ENCODE measurements at regions not wholly inside any gene's neighbourhood (a gene's known extent, or its start where the extent isn't known, plus 50 kb on each side); places are given as distances from the start of the nearest gene placed in this dataset.
"Not testable (repeated sequence)": the region's sequence is repeated elsewhere in the genome, so short reads cannot be mapped to it uniquely, and the experiment has no call there.

GRCh38 chr10:62996925-62997324 lies 136.2 kb upstream of the NRBF2 start:
- DNase-seq (ENCODE audit: low read depth), result no peak

DNA sequence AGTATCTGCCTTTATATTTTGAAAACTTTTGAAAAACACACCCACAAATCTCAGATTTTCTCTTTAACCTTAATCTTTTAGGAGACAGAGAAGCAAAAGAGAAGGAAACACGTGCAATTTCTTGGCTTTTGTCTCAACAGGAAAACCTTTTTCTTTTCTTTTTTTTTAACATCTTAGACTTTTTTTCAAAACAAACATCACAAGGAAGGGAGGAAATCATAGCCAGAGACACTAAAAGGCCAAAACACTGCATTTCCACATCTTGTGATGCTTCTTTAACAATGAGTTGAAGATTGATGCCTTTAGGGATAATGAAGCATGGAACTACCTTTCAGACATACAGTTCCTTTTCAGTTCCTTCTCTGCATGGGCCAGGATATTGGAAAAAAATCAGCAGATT lies 136.6 kb upstream of the NRBF2 start:
- DNase-seq (ENCODE audit: low read depth), result no peak

- DNase-seq (ENCODE audit: low read depth), result no peak
These were observed 140.0 kb upstream of the NRBF2 start for GRCh38 chr10:62993121-62993520.

DNA sequence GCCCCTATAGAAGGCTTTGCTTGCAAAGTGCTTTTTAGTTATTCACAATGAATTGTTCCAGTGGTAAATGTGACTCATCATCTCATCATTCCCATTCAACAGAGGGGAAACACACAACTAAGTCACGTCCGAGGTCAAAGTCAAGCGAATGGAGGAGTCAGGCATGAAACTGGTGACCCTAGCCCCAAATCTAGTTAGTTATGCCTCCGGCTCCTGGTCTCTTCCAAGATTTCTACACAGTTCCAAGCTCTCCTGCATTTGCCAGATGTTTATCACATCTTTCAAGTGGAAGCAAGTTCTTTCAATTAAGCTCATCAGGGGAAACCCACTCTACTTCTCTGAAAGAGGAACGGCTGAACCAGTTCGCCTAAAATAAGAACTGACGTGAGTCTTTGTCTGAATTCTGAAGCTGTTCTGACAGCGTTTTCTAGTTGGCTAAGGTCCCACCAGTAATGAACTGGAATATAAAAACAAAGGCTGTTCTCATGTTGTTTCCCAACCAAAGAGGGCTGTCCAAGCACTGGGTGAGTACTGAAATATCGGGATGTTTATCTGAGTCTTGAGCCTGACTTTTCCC lies 140.9 kb upstream of the NRBF2 start:
- no peak for DNase-seq (ENCODE audit: low read depth)

GRCh38 chr10:62990126-62990525 lies 143.0 kb upstream of the NRBF2 start:
- DNase-seq (ENCODE audit: low read depth), result no peak

- no peak for DNase-seq (ENCODE audit: low read depth)
These were observed 147.1 kb upstream of the NRBF2 start for GRCh38 chr10:62985807-62986600.

DNA sequence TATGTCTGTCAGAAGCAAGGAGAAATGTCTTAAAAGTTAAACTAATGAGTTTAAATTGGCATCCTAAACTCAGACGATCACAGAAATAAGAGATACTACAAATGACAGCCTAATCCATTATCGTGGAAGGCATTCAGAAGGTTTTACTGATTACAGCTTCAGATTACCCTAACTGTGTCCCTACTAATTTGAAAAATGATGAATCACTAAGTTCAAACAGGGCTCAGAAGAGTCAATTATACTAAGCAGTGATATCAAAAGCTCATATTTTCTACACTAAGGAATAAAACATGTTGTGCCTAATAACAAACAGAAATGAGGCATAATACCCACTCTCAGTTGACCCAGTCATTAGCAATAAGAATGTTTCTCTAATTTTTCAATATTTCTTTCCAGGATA lies 152.0 kb upstream of the NRBF2 start:
- no peak for DNase-seq (ENCODE audit: low read depth)

DNA sequence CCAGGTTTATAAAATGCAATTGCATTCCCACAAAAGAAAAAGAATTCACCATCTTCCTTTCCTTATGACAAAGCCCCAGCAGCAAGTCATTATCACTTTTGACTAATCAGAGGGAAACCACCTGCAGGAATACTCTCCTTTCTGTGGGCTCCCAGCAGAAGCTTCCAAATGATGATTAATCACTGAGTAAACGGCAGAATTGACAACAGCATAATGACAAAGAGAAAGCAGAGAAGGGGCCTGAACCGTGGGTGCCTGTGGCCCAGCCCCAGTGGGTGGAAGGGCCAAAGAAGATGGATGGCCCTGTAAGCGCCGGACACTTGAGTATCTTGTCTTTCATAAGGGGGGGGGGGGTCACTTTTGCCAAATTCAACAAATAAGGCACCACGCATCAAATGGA lies 152.4 kb upstream of the NRBF2 start:
- no peak for DNase-seq (ENCODE audit: low read depth)

DNA sequence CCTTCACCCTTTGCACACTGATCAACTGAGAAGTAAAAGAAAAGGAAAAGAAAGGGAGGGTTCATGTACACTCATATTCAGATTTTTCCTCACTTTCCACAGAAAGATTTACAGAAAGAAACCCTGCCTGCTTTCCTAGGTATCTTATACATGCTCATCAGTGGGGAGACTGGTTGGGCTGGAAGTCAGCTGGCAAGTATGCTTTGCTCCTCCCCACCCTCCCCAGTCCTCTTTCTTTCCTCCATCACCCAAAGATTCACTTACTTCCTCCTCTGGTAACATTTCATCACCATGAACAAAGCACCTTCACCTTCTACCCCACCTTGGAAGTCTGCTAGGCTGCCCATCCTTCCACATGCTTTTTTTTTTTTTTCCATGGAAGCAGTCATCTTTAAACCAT lies 153.2 kb upstream of the NRBF2 start:
- no peak for DNase-seq (ENCODE audit: low read depth)

GRCh38 chr10:62978482-62978881 lies 154.6 kb upstream of the NRBF2 start:
- DNase-seq (ENCODE audit: low read depth), result no peak

DNA sequence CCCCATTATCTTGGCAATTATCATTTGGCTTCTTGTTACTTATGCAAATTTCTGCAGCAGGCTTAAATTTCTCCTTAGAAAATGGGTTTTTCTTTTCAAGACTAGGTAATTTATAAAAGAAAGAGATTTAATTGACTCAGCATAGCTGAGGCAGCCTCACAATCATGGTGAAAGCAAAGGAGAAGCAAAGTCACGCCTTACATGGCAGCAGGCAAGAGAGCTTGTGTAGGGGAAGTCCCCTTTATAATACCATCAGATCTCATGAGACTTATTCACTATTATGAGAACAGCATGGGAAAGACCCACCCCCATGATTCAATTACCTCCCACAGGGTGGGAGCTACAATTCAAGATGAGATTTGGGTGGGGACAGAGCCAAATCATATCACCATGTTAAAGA lies 158.3 kb upstream of the NRBF2 start:
- not testable (repeated sequence) for DNase-seq (ENCODE audit: low read depth)

DNA sequence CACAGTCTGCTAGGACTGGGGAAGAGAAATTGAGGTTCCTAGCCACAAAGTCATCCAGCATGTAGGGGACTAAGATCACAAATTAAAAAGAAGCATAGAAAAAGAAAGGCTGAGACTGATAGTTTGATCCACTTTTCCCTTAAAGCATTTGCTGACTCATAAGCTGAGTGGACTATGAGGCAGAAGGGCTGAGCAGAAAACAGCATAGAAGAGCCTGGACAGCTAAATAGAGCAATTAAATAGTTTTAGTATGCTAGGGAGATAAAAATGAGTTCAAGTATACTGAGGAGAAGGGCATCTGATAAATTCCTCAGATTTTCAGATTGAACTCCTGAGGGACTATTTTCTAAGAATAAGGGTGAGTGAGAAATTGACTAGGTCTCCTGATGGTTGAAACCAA lies 155.9 kb upstream of the EGR2 start:
- no peak for DNase-seq (ENCODE audit: low read depth)

- DNase-seq (ENCODE audit: low read depth), result no peak
These were observed 147.9 kb upstream of the EGR2 start for GRCh38 chr10:62964026-62964425.

- no peak for DNase-seq (ENCODE audit: low read depth)
These were observed 145.9 kb upstream of the EGR2 start for GRCh38 chr10:62961951-62962523.

GRCh38 chr10:62960416-62960815 lies 144.2 kb upstream of the EGR2 start:
- DNase-seq (ENCODE audit: low read depth), result no peak

GRCh38 chr10:62959553-62959952 lies 143.4 kb upstream of the EGR2 start:
- DNase-seq (ENCODE audit: low read depth), result no peak

DNA sequence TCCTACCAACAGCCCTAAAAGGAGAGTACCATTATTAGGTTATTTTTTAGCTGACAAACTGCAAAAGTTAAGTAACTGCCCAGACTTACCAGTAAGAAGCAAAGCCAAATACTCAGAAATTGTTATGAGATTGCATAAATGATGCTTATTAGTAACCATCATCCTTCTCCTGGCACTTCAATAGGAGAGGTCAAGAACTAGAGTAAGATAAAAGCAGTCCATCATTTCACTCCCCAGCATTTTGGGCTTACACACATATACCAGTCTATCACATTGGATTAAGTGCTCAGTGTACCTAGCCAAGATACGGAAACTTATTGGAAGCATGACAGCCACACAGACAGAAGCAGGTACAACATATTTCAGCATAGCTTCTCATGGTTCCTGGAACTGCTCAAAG lies 142.8 kb upstream of the EGR2 start:
- no peak for DNase-seq (ENCODE audit: low read depth)

- DNase-seq (ENCODE audit: low read depth), result no peak
These were observed 130.1 kb upstream of the EGR2 start for GRCh38 chr10:62946278-62946677.

DNA sequence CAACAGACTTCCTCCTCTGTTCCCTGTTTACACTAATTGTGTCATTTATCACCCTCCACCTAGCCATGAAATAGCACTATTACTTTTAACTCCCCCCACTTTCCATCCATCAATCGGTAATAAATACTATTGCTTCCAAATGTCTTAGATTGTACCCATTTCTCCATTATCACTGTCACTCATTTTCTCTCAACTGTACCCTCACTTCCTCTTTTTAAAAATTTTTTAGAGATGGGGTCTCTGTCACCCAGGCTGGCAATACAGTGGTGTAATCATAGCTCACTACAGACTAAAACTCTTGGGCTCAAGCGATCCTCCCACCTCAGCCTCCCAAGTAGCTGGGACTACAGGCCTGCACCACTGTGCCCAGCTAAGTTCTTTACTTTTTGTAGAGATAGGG lies 123.5 kb upstream of the EGR2 start:
- DNase-seq (ENCODE audit: low read depth), result no peak

DNA sequence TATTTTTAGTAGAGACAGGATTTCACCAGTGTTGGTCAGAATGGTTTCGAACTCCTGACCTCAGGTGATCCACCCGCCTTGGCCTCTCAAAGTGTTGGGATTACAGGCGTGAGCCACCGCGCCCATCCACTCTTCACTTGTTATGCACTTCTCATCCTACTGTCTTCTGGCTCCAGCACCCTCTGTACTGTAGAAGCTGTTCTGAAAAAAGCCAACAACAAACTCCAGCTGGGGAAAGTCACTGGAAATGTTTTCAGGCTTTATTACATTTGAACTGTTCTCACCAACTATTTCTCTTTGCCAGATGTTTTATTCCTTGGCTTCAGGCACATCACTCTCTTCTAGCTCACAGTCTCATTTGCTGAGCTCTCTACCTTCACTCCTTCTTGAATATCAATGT lies 122.5 kb upstream of the EGR2 start:
- no peak for DNase-seq (ENCODE audit: low read depth)

GRCh38 chr10:62937674-62938073 lies 121.5 kb upstream of the EGR2 start:
- no peak for DNase-seq (ENCODE audit: low read depth)

DNA sequence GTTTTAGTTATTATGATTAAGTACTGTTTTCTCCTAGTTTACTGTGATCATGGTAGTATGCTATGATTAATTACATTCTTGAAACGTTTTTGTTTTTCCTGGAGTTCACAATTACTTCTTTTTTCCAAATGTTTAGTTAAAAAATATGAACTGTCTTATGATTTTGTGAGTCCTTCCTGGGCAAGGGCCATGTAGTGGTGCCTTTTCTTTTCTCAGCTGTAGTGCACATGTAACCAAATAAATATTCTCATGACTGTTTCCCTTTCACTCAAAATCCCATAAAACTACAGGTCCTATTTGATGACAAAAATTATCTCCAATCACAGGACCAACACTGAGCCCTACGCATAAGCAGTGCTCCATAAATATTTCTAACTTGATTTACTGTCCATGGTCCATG lies 118.9 kb upstream of the EGR2 start:
- DNase-seq (ENCODE audit: low read depth), result no peak

GRCh38 chr10:62934258-62934657 lies 118.1 kb upstream of the EGR2 start:
- no peak for DNase-seq (ENCODE audit: low read depth)

DNA sequence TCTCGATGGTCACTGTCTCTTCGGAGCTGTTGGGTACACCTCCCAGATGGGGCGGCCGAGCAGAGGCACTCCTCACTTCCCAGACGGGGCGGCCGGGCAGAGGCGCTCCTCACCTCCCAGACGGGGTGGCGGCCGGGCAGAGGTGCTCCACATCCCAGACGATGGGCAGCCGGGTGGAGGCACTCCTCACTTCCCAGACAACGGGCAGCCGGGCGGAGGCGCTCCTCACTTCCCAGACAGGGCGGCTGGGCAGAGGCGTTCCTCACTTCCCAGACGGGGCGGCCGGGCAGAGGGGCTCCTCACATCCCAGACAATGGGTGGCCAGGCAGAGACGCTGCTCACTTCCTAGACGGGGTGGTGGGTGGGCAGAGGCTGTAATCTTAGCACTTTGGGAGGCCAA lies 112.6 kb upstream of the EGR2 start:
- DNase-seq (ENCODE audit: low read depth), result not testable (repeated sequence)

Data from stimulated activated CD8-positive, alpha-beta memory T cell treated with anti-CD3 and anti-CD28 coated beads, Interleukin-4, amount 100 ng/mL, for 24 hours (primary cell).